Endothelial cell of umbilical vein (primary cell): ENCODE measurements at regions not wholly inside any gene's neighbourhood (a gene's known extent, or its start where the extent isn't known, plus 50 kb on each side); places are given as distances from the start of the nearest gene placed in this dataset.

ENCODE experiments used
- BruUV-seq: library from RNA; stranded (reverse); fragments of 400-500 nt; replicated peaks from 2 replicates; lab custom pipeline; 2021; lab: Mats Ljungman, UMichigan
- CTCF ChIA-PET: fragments of 300-600, 350-600 bp; sonication (Branson Sonifier 250); formaldehyde crosslinking; loops from one replicate; lab custom pipeline; 2021; ENCODE audit warnings: antibody characterized with exemption, inconsistent platforms; lab: Charles Lee
- POLR2A ChIA-PET: fragments of 300-600, 350-600 bp; sonication (Branson Sonifier 250); formaldehyde crosslinking; loops from one replicate; lab custom pipeline; 2021; ENCODE audit warnings: antibody characterized with exemption, inconsistent platforms; lab: Charles Lee
- DNase-seq: peaks from one replicate; pipeline ENCODE4 v3.0.0-alpha.2; 2011; ENCODE audit warnings: low read depth, low spot score
- FAIRE-seq: peaks from 2 replicates; lab custom pipeline; 2011; peaks lifted over from hg19 to GRCh38; lab: Jason Lieb, UNC
- H2AFZ ChIP-seq: 2 replicates; pipeline ENCODE4 v1.6.0; 2012; ENCODE audit warnings: low read depth, low read length, control low read depth, inconsistent platforms
- H3K27ac ChIP-seq: 2 replicates; pipeline ENCODE4 v1.5.1; 2011; ENCODE audit warnings: low read depth, mild to moderate bottlenecking, control low read depth, low read length, moderate library complexity; ENCODE audit not compliant: insufficient read depth
- H3K27me3 ChIP-seq, 2 experiments: 2 replicates each; pipeline versions ENCODE4 v1.6.0 to v1.6.1; 2011; ENCODE audit warnings: low read length in 2 of 2, mixed read lengths in 1 of 2; ENCODE audit not compliant: control insufficient read depth in 2 of 2, insufficient read depth in 2 of 2
- H3K36me3 ChIP-seq, 2 experiments: 2 replicates in 1 of 2; 3 replicates in 1 of 2; pipeline ENCODE4 v1.5.1; 2011; ENCODE audit warnings: low read length in 2 of 2, mild to moderate bottlenecking in 1 of 2, moderate library complexity in 1 of 2; ENCODE audit not compliant: control insufficient read depth in 2 of 2, insufficient read depth in 2 of 2; ENCODE audit errors: extremely low read depth in 1 of 2
- H3K4me1 ChIP-seq: 3 replicates; pipeline ENCODE4 v1.5.1; 2011; ENCODE audit warnings: mild to moderate bottlenecking, low read length; ENCODE audit not compliant: control insufficient read depth, insufficient read depth; ENCODE audit errors: extremely low read depth
- H3K4me2 ChIP-seq: 2 replicates; pipeline ENCODE4 v1.6.1; 2011; ENCODE audit warnings: low read length, control low read depth, mixed read lengths; ENCODE audit not compliant: insufficient read depth
- H3K4me3 ChIP-seq, 3 experiments: fragments of 200-600 bp in 1 of 3; sonication (generic), shearing (Covaris generic) in 1 of 3; replicated peaks in 1 of 3; 2 replicates each; pipeline ENCODE4 v1.5.1; 2011 to 2016; ENCODE audit warnings: control low read depth in 3 of 3, low read length in 3 of 3, mild to moderate bottlenecking in 2 of 3, inconsistent platforms in 1 of 3, low read depth in 1 of 3, moderate library complexity in 1 of 3; ENCODE audit not compliant: insufficient read depth in 1 of 3
- H3K79me2 ChIP-seq: 2 replicates; pipeline ENCODE4 v1.6.0; 2012; ENCODE audit warnings: low read length, inconsistent platforms; ENCODE audit not compliant: control insufficient read depth, insufficient read depth
- H3K9ac ChIP-seq: replicated peaks from 2 replicates; pipeline ENCODE3; 2011; ENCODE audit warnings: low read length, control low read depth; ENCODE audit not compliant: insufficient read depth; ENCODE audit errors: extremely low read depth
- H3K9me1 ChIP-seq: replicated peaks from 3 replicates; pipeline ENCODE4 v1.6.0; 2011; ENCODE audit warnings: mild to moderate bottlenecking, low read length; ENCODE audit not compliant: control insufficient read depth, insufficient read depth; ENCODE audit errors: extremely low read depth
- H3K9me3 ChIP-seq: replicated peaks from 2 replicates; pipeline ENCODE4 v1.5.1; 2012; ENCODE audit warnings: low read length, inconsistent platforms; ENCODE audit not compliant: control insufficient read depth, insufficient read depth
- H4K20me1 ChIP-seq: replicated peaks from 2 replicates; pipeline ENCODE3; 2011; ENCODE audit warnings: mild to moderate bottlenecking, low read length; ENCODE audit not compliant: control insufficient read depth, insufficient read depth; ENCODE audit errors: extremely low read depth
- CTCF ChIP-seq, 2 donors: IDR thresholded peaks; 1 replicate in 1 of 2; 2 replicates in 1 of 2; pipeline ENCODE4 v1.5.1; 2011; ENCODE audit warnings: low read length in 2 of 2, mild to moderate bottlenecking in 2 of 2, moderate library complexity in 2 of 2, control low read depth in 1 of 2, inconsistent platforms in 1 of 2, low read depth in 1 of 2; ENCODE audit not compliant: insufficient read depth in 1 of 2; ENCODE audit errors: extremely low read depth in 1 of 2
- EZH2 ChIP-seq: IDR thresholded peaks from 2 replicates; pipeline ENCODE4 v1.6.1; 2012; ENCODE audit warnings: borderline replicate concordance, low read depth, mild to moderate bottlenecking, moderate library complexity, low read length, inconsistent platforms; ENCODE audit not compliant: severe bottlenecking
- FOS ChIP-seq: IDR thresholded peaks from 2 replicates; pipeline ENCODE4 v1.6.1; 2011; ENCODE audit warnings: mild to moderate bottlenecking, low read length, moderate library complexity, borderline replicate concordance; ENCODE audit not compliant: insufficient read depth
- GATA2 ChIP-seq: IDR thresholded peaks from 2 replicates; pipeline ENCODE4 v1.7.0; 2011; ENCODE audit warnings: low read depth, mild to moderate bottlenecking, moderate library complexity, mixed read lengths, low read length; ENCODE audit not compliant: insufficient read length, insufficient read depth
- JUN ChIP-seq: IDR thresholded peaks from 2 replicates; pipeline ENCODE4 v1.6.1; 2011; ENCODE audit warnings: borderline replicate concordance, low read depth; ENCODE audit not compliant: insufficient read length, insufficient read depth
- MAX ChIP-seq: IDR thresholded peaks from 2 replicates; pipeline ENCODE4 v1.6.1; 2011; ENCODE audit not compliant: insufficient read depth, insufficient read length
- MYC ChIP-seq: IDR thresholded peaks from one replicate; pipeline ENCODE4 v1.6.1; 2011; ENCODE audit warnings: mild to moderate bottlenecking, low read depth, low read length
- POLR2A ChIP-seq: IDR thresholded peaks from 2 replicates; pipeline ENCODE4 v1.6.1; 2012; ENCODE audit warnings: low read depth, mild to moderate bottlenecking, control low read depth, low read length
- POLR2AphosphoS5 ChIP-seq: IDR thresholded peaks from 2 replicates; pipeline ENCODE4 v1.6.1; 2012; ENCODE audit warnings: low read depth, mild to moderate bottlenecking, control low read depth, low read length, moderate library complexity; ENCODE audit not compliant: insufficient read depth
- dilution Hi-C: fragments of 300-500 bp; cut with MboI; formaldehyde crosslinking; loops from one replicate; pipeline ENCODE4 v1.15.0; 2019; ENCODE audit warnings: low sequenced_read_pairs; ENCODE audit not compliant: extremely low pct_ligation_motif_present
- intact Hi-C: fragments of 100-400 bp; cut with micrococcal nuclease; formaldehyde crosslinking; loops from one replicate; pipeline ENCODE4 v1.10.0; 2022

DNA sequence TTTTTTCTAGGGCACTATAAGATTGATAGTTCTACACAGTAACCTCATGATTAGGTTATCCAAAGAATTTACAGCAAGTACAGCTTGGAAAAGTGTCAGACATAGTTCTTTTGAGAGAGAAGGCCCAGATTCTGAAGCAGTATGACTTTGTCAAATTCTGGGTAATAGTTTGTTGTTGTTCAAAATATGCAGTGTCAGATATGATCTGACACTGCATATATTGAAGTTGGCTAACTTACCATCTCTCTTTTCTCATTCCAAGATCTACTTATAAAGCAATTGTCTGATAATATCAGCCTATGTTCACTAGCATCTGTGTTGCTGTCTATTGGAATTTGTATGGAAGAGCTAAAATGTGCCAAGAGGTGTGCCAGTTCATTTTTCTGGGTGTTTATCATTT, 160.1 kb downstream of the CTH start:
- FAIRE-seq (no peak), DNase-seq (no peak)
- TF ChIP-seq MYC (no peak), CTCF (IDR thresholded peaks at IDR 0.05; ENCODE audit: extremely low read depth in 1 of 2, insufficient read depth in 1 of 2, low read depth in 1 of 2, low read length in 2 of 2) (no peak), EZH2 (no peak), MAX (no peak)
- H3K27me3 ChIP-seq: no peaks in the 10 kb centered on the region
- no peaks in the 10 kb centered on the region for H4K20me1 ChIP-seq
- intact Hi-C loops: no loop called here
- no peaks in the 10 kb centered on the region for H3K9me1 ChIP-seq
- H3K27ac ChIP-seq: no peak overlapping the region
- no peaks in the 10 kb centered on the region for H3K9me3 ChIP-seq
- ChIA-PET POLR2A (no interaction called here), CTCF (no interaction called here)
- BruUV-seq: no TSS peak
- H3K4me1 ChIP-seq: no peaks in the 10 kb centered on the region
- no peak overlapping the region for H3K4me3 ChIP-seq
- no peak overlapping the region for H2AFZ ChIP-seq
- no peak overlapping the region for H3K9ac ChIP-seq
- no peaks in the 10 kb centered on the region for H3K36me3 ChIP-seq
- no peak overlapping the region for H3K4me2 ChIP-seq
- dilution Hi-C loops: no loop called here
- no peaks in the 10 kb centered on the region for H3K79me2 ChIP-seq

- H3K27ac ChIP-seq: no peak overlapping the region
- dilution Hi-C loops: no loop called here
- no peaks in the 10 kb centered on the region for H3K79me2 ChIP-seq
- no TSS peak for BruUV-seq
- ChIA-PET POLR2A (no interaction called here), CTCF (no interaction called here)
- no peak overlapping the region for H3K4me2 ChIP-seq
- no peak overlapping the region for H3K4me3 ChIP-seq
- TF ChIP-seq JUN: no peak
- TF ChIP-seq MAX: no peak
- no peak for TF ChIP-seq GATA2
- no peak for TF ChIP-seq FOS
- TF ChIP-seq POLR2AphosphoS5: no peak
- TF ChIP-seq POLR2A: no peak
- no peak for TF ChIP-seq CTCF (IDR thresholded peaks at IDR 0.05; ENCODE audit: extremely low read depth in 1 of 2, insufficient read depth in 1 of 2, low read depth in 1 of 2, low read length in 2 of 2)
- no peaks in the 10 kb centered on the region for H3K27me3 ChIP-seq
- H3K4me1 ChIP-seq: no peaks in the 10 kb centered on the region
- no peaks in the 10 kb centered on the region for H3K9me3 ChIP-seq
- H3K9me1 ChIP-seq: no peaks in the 10 kb centered on the region
- no peak for DNase-seq
- H2AFZ ChIP-seq: no peak overlapping the region
- H3K36me3 ChIP-seq: no peaks in the 10 kb centered on the region
- H3K9ac ChIP-seq: no peak overlapping the region
- intact Hi-C loops: no loop called here
- no peak for FAIRE-seq
- no peaks in the 10 kb centered on the region for H4K20me1 ChIP-seq
Observed at GRCh38 chr1:70573317-70573843, 162.3 kb downstream of the CTH start.
